ENCODE measurements at regions not wholly inside any gene's neighbourhood (a gene's known extent, or its start where the extent isn't known, plus 50 kb on each side); places are given as distances from the start of the nearest gene placed in this dataset.
A peak's percentile ranks its signal among the peaks of the same experiment; 100 is the strongest.
"Not testable (repeated sequence)": the region's sequence is repeated elsewhere in the genome, so short reads cannot be mapped to it uniquely, and the experiment has no call there.

- no peak for DNase-seq
Measured at GRCh38 chr20:55143601-55144000, 668.2 kb downstream of the DOK5 start.

- no peak for DNase-seq
Measured at GRCh38 chr20:55142932-55143331, 667.5 kb downstream of the DOK5 start.

- no peak for DNase-seq
Measured at GRCh38 chr20:55140631-55141030, 665.2 kb downstream of the DOK5 start.

GRCh38 chr20:55139173-55139765 is 663.9 kb downstream of the DOK5 start:
- no peak for DNase-seq

GRCh38 chr20:55135923-55136322 is 660.5 kb downstream of the DOK5 start:
- DNase-seq, result no peak

- DNase-seq, result no peak
Measured at GRCh38 chr20:55132523-55132922, 657.1 kb downstream of the DOK5 start.

- not testable (repeated sequence) for DNase-seq
Measured at GRCh38 chr20:55117577-55117976, 642.2 kb downstream of the DOK5 start.

GRCh38 chr20:55116598-55116997 is 641.2 kb downstream of the DOK5 start:
- DNase-seq, result no peak

- peak; percentile 94 for DNase-seq
Measured at GRCh38 chr20:55103188-55103587, 627.8 kb downstream of the DOK5 start.

- DNase-seq, result no peak
Measured at GRCh38 chr20:55099251-55099650, 623.9 kb downstream of the DOK5 start.

- no peak for DNase-seq
Measured at GRCh38 chr20:55097621-55098020, 622.2 kb downstream of the DOK5 start.

- DNase-seq, result no peak
Measured at GRCh38 chr20:55095745-55096400, 620.5 kb downstream of the DOK5 start.

- peak; percentile 85 for DNase-seq
Measured at GRCh38 chr20:55094353-55094861, 619.0 kb downstream of the DOK5 start.

GRCh38 chr20:55090286-55090685 is 614.9 kb downstream of the DOK5 start:
- DNase-seq, result no peak

- no peak for DNase-seq
Measured at GRCh38 chr20:55086421-55086820, 611.0 kb downstream of the DOK5 start.

- no peak for DNase-seq
Measured at GRCh38 chr20:55079917-55080316, 604.5 kb downstream of the DOK5 start.

- not testable (repeated sequence) for DNase-seq
Measured at GRCh38 chr20:55074266-55074840, 599.0 kb downstream of the DOK5 start.

GRCh38 chr20:55070001-55070400 is 594.6 kb downstream of the DOK5 start:
- DNase-seq, result no peak

GRCh38 chr20:55067158-55067825 is 591.9 kb downstream of the DOK5 start:
- DNase-seq, result no peak

GRCh38 chr20:55058938-55059337 is 583.5 kb downstream of the DOK5 start:
- DNase-seq, result no peak

GRCh38 chr20:55057779-55058415 is 582.5 kb downstream of the DOK5 start:
- DNase-seq, result peak; percentile 11

- DNase-seq, result no peak
Measured at GRCh38 chr20:55054453-55054852, 579.1 kb downstream of the DOK5 start.

GRCh38 chr20:55053389-55053788 is 578.0 kb downstream of the DOK5 start:
- no peak for DNase-seq
